Astrocyte (in vitro differentiated cells and primary cell): ENCODE measurements at regions not wholly inside any gene's neighbourhood (a gene's known extent, or its start where the extent isn't known, plus 50 kb on each side); places are given as distances from the start of the nearest gene placed in this dataset.

ENCODE experiments used
- DNase-seq: peaks from one replicate; pipeline ENCODE4 v3.0.0-alpha.2; 2010; ENCODE audit warnings: low read depth
- FAIRE-seq: peaks from 2 replicates; lab custom pipeline; 2011; peaks lifted over from hg19 to GRCh38; lab: Jason Lieb, UNC
- H2AFZ ChIP-seq: 2 replicates; pipeline ENCODE4 v1.6.0; 2012; ENCODE audit warnings: low read depth, low read length, inconsistent platforms
- H3K27ac ChIP-seq: 2 replicates; pipeline ENCODE4 v1.5.1; 2011; ENCODE audit warnings: low read depth, low read length, inconsistent platforms
- H3K27me3 ChIP-seq: 2 replicates; pipeline ENCODE4 v1.6.0; 2011; ENCODE audit warnings: low read length, inconsistent platforms; ENCODE audit not compliant: insufficient read depth
- H3K36me3 ChIP-seq: 2 replicates; pipeline ENCODE4 v1.5.1; 2011; ENCODE audit warnings: low read length, inconsistent platforms; ENCODE audit not compliant: insufficient read depth
- H3K4me1 ChIP-seq: 2 replicates; pipeline ENCODE4 v1.5.1; 2011; ENCODE audit warnings: low read length, inconsistent platforms; ENCODE audit not compliant: insufficient read depth
- H3K4me2 ChIP-seq: 2 replicates; pipeline ENCODE4 v1.6.0; 2012; ENCODE audit warnings: low read length, inconsistent platforms
- H3K4me3 ChIP-seq: 2 replicates; pipeline ENCODE4 v1.5.1; 2011; ENCODE audit warnings: low read depth, mild to moderate bottlenecking, low read length, inconsistent platforms; ENCODE audit not compliant: insufficient read depth
- H3K79me2 ChIP-seq: 2 replicates; pipeline ENCODE4 v1.6.0; 2012; ENCODE audit warnings: mild to moderate bottlenecking, low read length, inconsistent platforms; ENCODE audit not compliant: insufficient read depth
- H3K9ac ChIP-seq: 2 replicates; pipeline ENCODE4 v1.6.0; 2012; ENCODE audit warnings: mild to moderate bottlenecking, low read length, inconsistent platforms
- H3K9me3 ChIP-seq: 2 replicates; pipeline ENCODE4 v1.5.1; 2012; ENCODE audit warnings: low read depth, mild to moderate bottlenecking, low read length, inconsistent platforms; ENCODE audit not compliant: insufficient read depth
- H4K20me1 ChIP-seq: 2 replicates; pipeline ENCODE4 v1.6.0; 2012; ENCODE audit warnings: low read length, inconsistent platforms; ENCODE audit not compliant: insufficient read depth
- H3K27ac Mint-ChIP-seq: one replicate; pipeline ENCODE4 v1.8.0; 2021; ENCODE audit warnings: mild to moderate bottlenecking, mixed read lengths; ENCODE audit not compliant: unreplicated experiment
- H3K27me3 Mint-ChIP-seq: one replicate; pipeline ENCODE4 v1.8.0; 2021; ENCODE audit warnings: low read depth, mixed read lengths; ENCODE audit not compliant: unreplicated experiment
- H3K36me3 Mint-ChIP-seq: one replicate; pipeline ENCODE4 v1.8.0; 2021; ENCODE audit warnings: low read depth, mixed read lengths; ENCODE audit not compliant: unreplicated experiment
- H3K4me1 Mint-ChIP-seq: one replicate; pipeline ENCODE4 v1.8.0; 2021; ENCODE audit warnings: low read depth, mixed read lengths; ENCODE audit not compliant: unreplicated experiment
- H3K4me3 Mint-ChIP-seq: one replicate; pipeline ENCODE4 v1.8.0; 2021; ENCODE audit warnings: mild to moderate bottlenecking, moderate library complexity, mixed read lengths; ENCODE audit not compliant: unreplicated experiment
- H3K9me3 Mint-ChIP-seq: one replicate; pipeline ENCODE4 v1.8.0; 2021; ENCODE audit warnings: mild to moderate bottlenecking, mixed read lengths; ENCODE audit not compliant: unreplicated experiment
- CTCF ChIP-seq: IDR thresholded peaks from 2 replicates; pipeline ENCODE4 v1.5.1; 2011; ENCODE audit warnings: low read depth, mild to moderate bottlenecking, inconsistent platforms, low read length, moderate library complexity; ENCODE audit not compliant: insufficient read depth
- EZH2 ChIP-seq: IDR thresholded peaks from 2 replicates; pipeline ENCODE4 v1.6.1; 2012; ENCODE audit warnings: mild to moderate bottlenecking, low read length, inconsistent platforms; ENCODE audit not compliant: insufficient read depth

GRCh38 chr1:79903321-79903720, 896.8 kb upstream of the ADGRL4 start:
- no peaks in the 10 kb centered on the region for H3K27me3 Mint-ChIP-seq
- Histone ChIP-seq H3K27ac (no peak overlapping the region), H3K9ac (no peak overlapping the region), H3K27me3 (no peaks in the 10 kb centered on the region), H3K4me3 (no peak overlapping the region), H3K4me1 (peaks cover 10% of the 10 kb centered on the region), H3K36me3 (no peaks in the 10 kb centered on the region), H3K9me3 (no peaks in the 10 kb centered on the region), H3K4me2 (no peak overlapping the region), H2AFZ (no peak overlapping the region), H3K79me2 (no peaks in the 10 kb centered on the region), H4K20me1 (no peaks in the 10 kb centered on the region)
- peaks cover 12% of the 10 kb centered on the region for H3K4me1 Mint-ChIP-seq
- peak; percentile 6 for DNase-seq
- H3K36me3 Mint-ChIP-seq, result peaks cover 4% of the 10 kb centered on the region
- no peak overlapping the region for H3K4me3 Mint-ChIP-seq
- H3K9me3 Mint-ChIP-seq, result peaks cover 7% of the 10 kb centered on the region
- TF ChIP-seq CTCF (no peak), EZH2 (no peak)
- H3K27ac Mint-ChIP-seq, result no peak overlapping the region
- FAIRE-seq, result no peak

GRCh38 chr1:79902418-79902817, 895.9 kb upstream of the ADGRL4 start:
- Histone ChIP-seq H2AFZ (no peak overlapping the region), H3K79me2 (no peaks in the 10 kb centered on the region), H3K4me2 (no peak overlapping the region), H4K20me1 (no peaks in the 10 kb centered on the region), H3K9ac (no peak overlapping the region), H3K4me1 (peaks cover 10% of the 10 kb centered on the region), H3K27ac (no peak overlapping the region), H3K9me3 (no peaks in the 10 kb centered on the region), H3K4me3 (no peak overlapping the region), H3K36me3 (no peaks in the 10 kb centered on the region), H3K27me3 (no peaks in the 10 kb centered on the region)
- TF ChIP-seq EZH2 (no peak), CTCF (no peak)
- H3K27ac Mint-ChIP-seq, result no peak overlapping the region
- FAIRE-seq, result no peak
- H3K36me3 Mint-ChIP-seq, result peaks cover 4% of the 10 kb centered on the region
- no peak overlapping the region for H3K4me3 Mint-ChIP-seq
- DNase-seq, result no peak
- H3K4me1 Mint-ChIP-seq, result peaks cover 12% of the 10 kb centered on the region
- no peaks in the 10 kb centered on the region for H3K27me3 Mint-ChIP-seq
- H3K9me3 Mint-ChIP-seq, result peaks cover 7% of the 10 kb centered on the region

GRCh38 chr1:79899914-79900313, 893.4 kb upstream of the ADGRL4 start:
- Histone ChIP-seq H3K27ac (peak overlapping the region; percentile 74), H3K4me3 (no peak overlapping the region), H3K4me1 (peaks cover 10% of the 10 kb centered on the region), H3K36me3 (no peaks in the 10 kb centered on the region), H3K4me2 (peak overlapping the region; percentile 60), H3K79me2 (no peaks in the 10 kb centered on the region), H4K20me1 (no peaks in the 10 kb centered on the region), H3K9ac (peak overlapping the region; percentile 24), H3K27me3 (no peaks in the 10 kb centered on the region), H2AFZ (peak overlapping the region; percentile 29), H3K9me3 (no peaks in the 10 kb centered on the region)
- H3K36me3 Mint-ChIP-seq, result peaks cover 2% of the 10 kb centered on the region
- H3K4me1 Mint-ChIP-seq, result peaks cover 12% of the 10 kb centered on the region
- H3K27ac Mint-ChIP-seq, result peak overlapping the region; percentile 88
- H3K4me3 Mint-ChIP-seq, result no peak overlapping the region
- H3K27me3 Mint-ChIP-seq, result no peaks in the 10 kb centered on the region
- DNase-seq, result peak; percentile 99
- TF ChIP-seq EZH2 (no peak), CTCF (no peak)
- peak; percentile 96 for FAIRE-seq
- peaks cover 5% of the 10 kb centered on the region for H3K9me3 Mint-ChIP-seq
